GM19238 (cell line): ENCODE measurements at regions not wholly inside any gene's neighbourhood (a gene's known extent, or its start where the extent isn't known, plus 50 kb on each side); places are given as distances from the start of the nearest gene placed in this dataset.
"Not testable (repeated sequence)": the region's sequence is repeated elsewhere in the genome, so short reads cannot be mapped to it uniquely, and the experiment has no call there.

Source experiments
- DNase-seq: peaks from one replicate; pipeline ENCODE4 v3.0.0; 2011; ENCODE audit warnings: low spot score; ENCODE audit not compliant: insufficient read length

DNA sequence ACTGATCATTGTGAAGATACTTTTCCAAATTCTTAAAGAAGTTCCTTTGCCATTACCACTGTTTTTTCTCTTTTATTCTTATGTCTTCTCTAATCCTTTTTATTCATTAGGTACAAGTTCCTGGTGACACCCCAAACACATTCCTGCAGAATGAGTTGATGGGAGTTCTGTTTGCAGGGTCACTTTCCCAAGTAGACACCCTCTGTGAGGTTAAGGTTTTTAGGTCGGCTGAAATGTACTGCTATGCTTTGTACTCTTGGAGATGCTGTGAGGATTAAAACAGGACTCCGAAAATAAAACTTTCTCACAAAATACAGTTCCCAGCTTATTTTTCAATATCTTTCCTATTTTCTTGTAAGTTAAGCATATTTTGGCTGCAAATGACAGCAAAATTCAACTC is 143.3 kb upstream of the TLE4 start:
- no peak for DNase-seq

DNA sequence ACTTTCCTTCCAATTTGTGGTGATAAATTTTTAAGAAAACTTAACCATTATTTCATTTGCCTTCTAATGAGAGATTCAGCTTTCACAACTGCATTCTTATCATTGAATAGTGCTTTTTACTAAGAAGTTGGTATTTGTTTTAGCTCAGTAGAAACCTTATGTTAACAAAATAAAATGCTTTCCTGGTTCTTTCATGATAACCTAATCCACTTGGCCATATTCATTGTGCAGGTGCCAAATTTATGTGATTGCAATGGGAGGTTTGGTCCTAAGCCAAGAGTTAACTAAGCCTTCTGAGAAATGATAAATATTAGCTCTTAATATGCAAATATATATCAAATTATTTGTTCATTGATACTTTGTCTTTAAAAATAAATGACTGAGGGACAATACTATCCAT is 141.1 kb upstream of the TLE4 start:
- no peak for DNase-seq

DNA sequence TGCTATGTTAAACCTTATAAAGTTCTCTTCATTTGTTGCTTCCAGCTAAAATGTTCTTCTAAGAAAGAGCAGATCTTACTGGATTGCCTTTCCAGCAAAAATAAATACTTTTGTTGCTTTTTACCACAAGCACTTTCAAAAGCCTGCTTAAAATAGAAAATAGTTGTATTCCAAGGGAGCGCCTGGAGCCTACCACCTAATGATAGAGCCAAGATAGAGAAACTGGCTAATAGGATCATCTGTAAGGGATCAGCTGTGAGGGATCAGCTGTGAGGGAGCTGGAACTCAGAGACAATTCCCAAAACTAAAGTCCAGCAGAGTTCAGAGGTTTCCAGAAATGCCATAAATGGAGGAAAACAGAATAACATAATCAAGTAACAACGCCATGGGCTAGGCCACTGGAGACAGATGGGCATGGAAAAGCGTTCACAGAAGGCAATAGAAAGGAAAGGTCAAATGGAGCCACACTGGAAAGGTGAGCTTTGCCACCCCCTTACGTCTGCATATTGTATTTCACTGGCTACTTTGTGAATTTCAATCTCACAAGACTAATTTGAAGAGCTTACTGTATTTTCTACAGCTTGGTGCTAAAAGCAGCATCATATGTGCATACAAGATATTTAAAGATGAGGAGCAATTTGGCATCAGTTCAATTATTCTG is 140.6 kb upstream of the TLE4 start:
- DNase-seq = no peak

DNA sequence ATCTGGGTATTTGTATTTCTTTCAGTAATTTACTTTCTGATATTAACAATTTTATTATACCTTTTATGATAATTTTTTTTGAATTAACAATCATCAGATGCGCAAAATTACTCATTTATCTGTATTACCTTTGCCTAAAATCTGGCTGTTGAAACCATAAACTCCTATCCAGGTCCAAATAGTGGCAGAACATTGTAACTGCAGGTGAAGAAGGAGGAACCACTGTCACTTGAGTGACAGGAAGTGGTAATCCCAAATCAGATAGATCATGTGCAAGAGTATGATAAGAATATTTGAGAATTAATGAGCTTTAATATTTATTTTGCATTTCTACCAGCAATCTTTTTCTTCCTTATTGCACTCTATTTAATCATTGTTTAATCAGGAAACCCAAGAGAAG is 139.3 kb upstream of the TLE4 start:
- DNase-seq = no peak

DNA sequence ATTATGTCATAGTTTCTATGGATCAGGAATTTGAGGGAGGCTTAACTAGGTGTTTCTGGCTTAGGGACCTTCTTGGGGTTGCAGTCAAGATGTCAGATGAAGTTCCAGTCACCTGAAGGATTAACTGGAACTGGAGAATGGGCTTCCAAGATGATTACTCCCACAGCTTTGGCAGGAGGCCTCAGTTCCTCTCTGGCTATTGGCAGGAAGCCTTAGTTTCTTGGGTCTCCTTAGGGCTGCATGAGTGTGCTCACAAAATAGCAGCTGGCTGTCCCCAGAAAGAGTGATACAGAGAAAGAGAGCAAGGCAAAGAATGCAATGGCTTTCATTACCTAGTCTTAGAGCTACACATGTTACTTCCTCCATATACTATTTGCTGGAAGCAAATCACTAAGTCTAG is 138.1 kb upstream of the TLE4 start:
- no peak for DNase-seq

DNA sequence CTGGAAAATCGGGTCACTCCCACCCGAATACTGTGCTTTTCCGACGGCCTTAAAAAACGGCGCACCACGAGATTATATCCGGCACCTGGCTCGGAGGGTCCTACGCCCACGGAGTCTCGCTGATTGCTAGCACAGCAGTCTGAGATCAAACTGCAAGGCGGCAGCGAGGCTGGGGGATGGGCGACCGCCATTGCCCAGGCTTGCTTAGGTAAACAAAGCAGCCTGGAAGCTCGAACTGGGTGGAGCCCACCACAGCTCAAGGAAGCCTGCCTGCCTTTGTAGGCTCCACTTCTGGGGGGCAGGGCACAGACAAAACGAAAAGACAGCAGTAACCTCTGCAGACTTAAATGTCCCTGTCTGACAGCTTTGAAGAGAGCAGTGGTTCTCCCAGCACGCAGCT is 132.5 kb upstream of the TLE4 start:
- DNase-seq = not testable (repeated sequence)

DNA sequence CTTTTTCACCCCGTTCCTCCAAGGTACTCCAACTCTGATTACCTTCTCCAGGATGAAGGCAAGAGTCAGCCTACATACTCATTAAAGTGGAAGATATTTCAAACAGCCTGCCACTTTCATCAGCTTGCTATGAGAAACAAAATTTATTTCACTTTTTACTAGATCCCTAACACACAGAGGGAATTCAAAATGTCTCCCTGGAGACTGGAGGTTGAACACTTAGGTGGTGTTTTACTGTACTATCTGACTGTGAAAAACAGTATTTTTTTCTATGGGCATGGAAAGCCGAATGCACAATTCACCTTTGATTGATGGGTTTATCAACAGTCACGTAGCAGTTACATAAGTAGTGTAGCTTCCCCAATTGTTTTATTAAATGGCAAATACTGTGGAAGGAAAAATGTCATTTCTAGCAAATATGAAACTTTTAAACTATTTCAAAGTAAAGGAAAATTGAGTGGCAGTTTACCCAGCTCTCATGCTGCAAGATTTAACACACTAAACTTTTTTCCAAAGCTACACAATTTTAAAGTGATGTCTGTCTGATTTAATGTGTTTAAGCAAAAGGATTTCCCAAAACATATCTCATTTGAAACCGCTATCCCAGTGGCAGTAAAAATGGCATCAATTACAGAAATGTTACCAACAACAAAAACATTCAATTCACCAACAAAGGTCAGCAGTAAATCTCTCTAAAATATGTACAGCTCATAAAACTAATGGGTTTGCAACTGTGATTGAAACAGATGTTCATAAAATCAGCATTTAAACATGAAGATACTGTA is 125.0 kb upstream of the TLE4 start:
- DNase-seq = no peak

DNA sequence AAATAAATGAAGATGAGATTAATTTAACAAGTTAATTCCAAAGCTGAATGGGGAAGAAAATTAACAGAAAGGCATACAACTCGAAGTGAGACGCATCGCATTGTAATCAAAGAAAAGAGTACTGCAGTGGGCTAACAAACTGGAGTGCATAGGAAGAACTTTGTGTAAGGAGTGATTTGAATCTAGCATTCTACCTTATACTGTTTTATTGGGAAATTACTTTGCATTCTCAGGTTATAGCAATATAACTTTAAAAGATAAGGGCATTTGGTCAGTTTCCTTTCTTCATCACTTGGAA is 124.5 kb upstream of the TLE4 start:
- DNase-seq = no peak

DNA sequence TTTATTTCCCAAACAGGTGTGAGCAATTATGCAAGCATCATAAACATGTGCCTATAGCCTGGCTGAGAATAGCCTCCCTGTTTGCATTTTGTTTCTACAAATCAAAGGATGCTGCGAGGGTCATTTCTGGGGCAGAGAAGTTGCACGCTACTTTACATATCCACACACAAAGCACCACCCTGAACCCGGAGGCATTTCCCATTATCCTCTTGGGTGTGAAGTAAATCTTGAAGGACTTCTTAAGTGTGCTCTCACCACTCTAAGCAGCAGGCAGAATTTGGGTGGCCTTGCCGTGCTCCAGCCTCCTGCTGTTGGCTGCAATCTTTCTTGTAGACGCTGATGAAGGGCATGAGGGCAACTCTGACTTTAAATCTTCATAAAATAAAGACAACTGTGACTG is 124.0 kb upstream of the TLE4 start:
- no peak for DNase-seq

DNA sequence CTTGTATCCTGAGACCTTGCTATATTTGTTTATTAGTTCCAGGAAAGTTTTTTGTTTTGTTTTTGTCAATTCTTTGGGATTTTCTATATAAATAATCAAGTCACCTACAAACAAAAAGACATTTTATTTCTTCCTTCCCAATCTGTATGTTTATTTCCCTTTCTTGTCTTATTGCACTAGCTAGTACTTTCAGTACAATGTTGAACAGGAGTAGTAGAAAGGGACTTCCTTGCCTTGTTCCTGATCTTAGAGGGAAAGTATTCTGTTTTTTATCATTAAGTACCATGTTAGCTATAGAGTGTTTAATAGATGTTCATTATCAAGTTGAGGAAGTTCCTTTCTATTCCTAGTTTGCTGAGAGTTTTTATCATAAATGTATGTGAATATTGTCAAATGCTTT is 119.5 kb upstream of the TLE4 start:
- DNase-seq = no peak

DNA sequence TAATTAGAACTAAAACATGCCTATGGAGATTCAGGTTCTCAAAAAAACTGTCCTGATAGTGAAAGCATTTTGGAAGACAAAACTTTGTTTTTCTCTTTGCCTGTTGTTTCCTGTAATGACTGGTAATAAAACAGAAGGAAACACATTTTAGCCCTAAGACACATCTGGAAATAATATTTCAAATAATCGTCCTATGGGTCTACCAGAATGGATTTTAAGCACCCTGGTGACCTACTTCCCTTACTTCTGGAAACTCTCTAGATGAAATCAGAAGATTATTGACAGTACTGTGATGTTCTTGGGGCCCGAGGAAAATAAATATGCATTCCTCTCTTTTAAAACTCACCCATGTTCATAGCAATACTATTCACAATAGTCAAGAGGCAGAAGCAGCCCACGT is 110.1 kb upstream of the TLE4 start:
- DNase-seq = no peak

DNA sequence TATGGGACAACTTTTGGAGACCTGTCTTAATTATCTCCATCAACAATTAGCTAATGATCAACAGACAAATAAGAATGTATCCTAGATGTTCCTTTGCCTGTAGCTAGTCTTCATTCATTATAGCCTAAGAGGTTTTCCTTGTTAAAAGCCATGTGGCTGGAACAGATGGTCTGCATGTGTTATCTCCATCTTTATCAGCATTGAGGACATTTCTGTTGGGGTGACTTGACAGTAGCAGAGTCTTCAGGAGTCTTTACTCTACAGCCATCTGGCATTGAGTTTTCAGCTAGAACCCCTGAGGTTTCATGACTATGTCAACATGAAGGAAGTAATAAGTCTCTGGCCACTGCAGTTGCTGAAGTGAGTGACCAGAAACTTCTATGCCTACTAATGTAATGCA is 106.6 kb upstream of the TLE4 start:
- DNase-seq = no peak

DNA sequence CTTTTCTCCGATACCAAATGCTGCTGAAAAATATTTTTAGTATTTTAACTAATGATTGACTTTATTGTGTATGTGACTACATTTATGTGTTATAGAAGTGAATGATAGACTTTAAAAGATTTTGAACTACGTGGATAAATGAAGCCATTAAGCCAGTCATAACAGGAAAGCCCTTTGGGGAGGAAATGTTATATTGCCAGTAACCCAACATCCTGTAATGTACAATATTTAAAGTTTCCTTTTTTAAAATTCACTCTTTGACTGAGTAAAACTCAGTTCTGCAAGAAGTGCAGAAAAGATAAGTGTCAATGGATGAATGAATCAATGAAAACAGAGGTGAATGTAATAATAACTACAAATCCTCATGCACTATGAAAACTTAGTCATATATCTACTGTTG is 102.6 kb upstream of the TLE4 start:
- DNase-seq = no peak

DNA sequence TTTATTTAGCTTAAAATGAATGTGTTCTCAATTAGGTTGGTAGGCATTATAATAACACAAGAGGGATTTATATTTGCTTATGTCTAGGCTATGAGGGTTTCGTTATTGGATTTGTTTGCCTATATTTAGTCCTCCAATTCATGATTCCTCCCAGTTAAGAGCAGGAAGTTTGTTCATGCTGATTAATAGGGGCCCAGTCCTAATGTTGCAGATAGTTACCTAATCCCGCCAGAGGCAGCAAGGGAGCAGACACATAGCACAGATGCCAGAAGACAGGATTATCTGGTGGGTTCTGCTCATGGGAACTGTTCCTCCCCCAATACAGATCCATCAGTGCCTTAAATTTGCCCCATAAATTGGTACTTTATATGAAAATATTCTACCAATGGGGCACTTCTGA is 100.8 kb upstream of the TLE4 start:
- DNase-seq = no peak

DNA sequence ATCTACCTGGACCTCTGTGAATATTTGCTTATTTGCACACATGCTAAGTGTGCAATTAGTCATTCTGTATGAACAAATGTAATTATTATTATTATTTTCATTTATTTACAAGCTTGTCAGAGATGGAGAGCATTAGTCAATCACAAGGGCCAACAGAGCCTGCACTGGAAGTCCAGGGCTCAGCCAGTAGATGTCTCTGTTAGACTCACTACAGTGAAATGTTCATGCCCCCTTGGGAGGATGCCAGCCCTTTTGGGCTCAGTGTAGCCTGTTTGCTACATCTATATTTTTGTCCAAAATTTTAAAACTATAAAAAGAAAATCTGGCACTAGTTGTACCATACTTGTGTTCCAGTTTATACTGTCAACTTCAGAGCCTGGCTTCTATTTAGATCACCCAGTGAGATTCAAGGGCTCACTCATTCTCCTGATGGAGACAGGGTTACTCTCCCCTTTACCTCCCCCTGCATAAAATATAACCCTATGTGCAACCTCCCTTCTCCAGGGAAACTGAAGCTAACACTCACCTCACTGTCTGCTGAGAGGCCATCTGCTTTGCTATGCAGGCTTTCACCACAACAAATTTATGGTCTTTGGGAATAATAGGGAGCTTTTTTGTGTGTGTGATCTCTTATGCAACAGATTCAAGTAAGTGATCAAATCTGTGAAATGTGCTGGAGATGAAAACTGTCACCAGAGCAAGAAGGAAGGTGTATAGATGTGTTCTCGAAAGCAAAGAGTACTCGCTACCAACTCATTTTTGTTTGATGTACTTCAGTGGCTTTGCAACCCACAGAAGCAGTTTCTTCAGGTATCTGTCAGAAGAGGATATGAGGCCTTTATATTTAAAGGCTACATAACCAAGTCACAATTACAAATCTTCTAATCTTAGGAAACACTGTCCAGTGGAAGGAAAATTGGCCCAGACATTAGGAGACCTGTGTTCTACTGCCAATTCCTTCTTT is 99.9 kb upstream of the TLE4 start:
- DNase-seq = no peak

DNA sequence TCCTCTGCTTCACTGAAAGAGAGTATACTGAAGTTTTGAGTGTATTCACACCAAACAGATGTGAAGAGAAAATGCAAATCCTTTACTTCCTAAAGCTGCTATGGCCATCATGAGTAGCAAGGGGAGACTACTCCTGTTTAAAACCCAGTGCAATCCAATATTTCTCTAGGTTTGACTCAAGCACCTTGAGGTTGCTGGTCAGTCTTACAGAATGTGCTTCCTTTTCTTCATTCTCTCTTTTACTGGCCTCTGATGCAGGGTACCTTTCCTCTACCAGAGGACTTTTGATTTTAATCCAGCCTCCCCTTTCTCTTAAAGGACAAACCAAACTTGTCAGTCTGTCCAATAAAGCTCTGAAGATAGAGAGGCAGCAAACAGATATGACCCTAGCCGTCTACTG is 98.1 kb upstream of the TLE4 start:
- DNase-seq = no peak

DNA sequence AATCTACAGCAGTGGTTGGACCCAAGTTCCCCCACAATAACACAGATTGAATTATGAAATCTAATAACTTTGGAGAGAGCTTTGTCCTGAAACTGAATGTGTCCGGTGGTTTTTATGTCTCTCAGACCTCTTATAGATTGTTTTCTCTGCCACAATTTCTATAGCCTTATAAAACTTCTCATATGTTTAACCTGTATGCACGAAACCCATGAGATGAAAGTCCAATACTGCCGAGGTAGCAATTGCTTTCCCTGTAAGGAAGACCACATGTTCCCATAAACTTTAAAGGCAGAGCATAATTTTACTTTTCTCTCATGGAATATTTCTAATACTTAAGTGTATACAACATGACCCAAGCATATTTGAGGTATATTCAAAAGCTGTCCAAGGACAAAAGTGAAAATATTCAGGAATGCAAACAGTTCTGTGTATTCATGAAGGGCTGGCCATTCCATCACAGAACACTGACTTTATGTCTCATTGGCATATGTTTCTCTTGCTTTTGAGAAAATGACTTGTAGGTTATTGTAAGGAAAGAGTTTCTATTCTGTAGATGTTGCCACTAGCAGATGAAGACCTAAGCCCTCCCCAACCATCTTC is 94.4 kb upstream of the TLE4 start:
- no peak for DNase-seq

DNA sequence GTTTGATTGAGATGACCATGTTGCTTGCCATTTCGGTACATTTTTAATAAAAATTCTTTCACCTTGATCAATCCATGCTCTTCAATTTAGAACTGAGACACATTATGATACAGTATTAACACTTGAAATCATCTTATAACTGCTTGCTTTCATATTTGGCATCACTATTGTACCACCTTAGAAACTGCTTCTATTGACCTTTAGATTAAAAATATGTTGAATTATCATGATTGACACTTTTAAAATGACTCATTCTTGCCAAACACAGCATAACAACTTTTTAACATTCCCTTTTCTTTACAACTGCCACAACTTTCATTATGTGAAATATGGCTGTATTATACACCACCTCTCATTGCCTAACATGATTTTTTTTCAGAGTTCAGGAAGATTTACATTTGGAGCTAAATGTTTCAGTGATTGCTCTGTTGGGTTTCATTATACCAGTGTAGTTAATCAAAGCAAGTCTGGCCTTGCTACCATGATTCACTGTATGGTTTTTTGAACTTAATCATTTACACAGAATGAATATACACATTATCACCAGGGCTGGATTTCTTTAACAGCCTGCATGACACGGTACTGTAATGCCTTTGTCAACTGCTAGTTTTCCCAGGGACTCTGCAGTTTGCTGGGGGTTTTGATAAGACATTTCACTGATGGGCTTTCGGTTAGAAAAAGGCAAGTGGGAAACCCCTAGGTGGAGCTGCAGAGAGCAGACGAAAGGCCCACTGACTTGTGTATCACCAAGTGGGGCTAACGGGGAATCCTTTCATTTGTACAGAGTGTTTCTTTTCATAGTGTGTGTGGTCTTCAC is 93.6 kb upstream of the TLE4 start:
- DNase-seq = no peak

DNA sequence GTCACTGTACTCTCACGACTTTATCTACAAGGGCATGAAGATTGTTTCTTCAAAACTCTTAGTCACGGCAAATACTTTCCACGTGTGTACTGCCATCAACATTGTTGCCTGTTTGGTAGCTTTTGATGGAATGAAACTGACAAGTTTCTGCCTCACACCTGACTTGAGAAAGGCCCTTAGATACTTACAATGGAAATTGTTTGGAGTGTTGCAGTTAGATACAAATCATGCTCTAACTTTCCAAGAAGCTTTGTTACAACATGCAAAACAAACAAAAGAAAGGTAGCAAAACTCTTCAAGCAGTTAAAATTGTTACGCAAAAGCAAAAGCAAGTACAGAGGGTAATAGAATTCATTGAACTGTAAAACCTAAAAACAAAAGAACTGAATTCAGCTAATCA is 91.1 kb upstream of the TLE4 start:
- no peak for DNase-seq

DNA sequence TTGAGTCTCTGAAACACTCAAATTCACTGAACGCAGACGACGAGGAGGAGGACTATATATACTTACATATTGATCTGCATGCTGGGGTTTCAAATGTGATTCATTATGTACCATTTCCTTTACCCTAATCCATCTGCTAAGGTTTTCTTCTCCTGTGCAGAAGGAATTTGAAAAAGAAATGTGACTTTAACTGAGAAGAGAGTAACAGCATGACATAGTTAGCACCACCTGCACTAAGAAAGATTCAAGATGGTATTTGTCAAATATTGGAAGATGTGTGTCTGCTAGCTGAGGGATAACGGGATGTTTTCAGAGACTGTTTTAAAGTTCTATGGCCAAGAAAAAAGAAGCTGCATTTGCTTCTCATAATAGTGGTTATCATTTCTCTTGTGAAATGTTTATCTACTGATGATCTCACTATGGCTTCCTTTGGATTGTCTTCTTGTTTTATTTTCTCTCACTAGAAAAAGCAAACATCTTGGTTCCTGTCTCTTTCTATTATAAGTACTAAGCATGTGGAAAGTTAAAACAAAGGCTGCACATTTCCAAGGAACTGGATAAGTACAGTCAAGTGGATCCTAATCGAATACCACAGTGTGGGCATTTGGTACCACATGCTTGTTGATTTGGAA is 89.8 kb upstream of the TLE4 start:
- no peak for DNase-seq

DNA sequence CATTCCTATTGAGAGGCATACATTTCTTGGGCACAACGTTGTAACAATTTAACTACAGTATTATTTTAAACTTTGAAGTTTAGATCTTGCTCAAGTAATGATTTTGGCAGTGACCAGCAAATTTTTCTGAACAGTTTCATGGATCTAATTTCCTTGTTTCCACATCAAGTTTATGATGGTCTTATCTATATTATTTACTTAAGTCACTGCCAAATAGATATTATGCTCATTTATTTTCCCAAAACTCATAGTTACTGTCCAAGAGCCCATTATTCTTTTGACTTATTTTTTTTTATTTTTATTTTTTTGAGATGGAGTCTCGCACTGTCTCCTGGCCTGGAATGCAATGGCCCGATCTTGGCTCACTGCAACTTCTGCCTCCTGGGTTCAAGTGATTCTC is 86.5 kb upstream of the TLE4 start:
- DNase-seq = no peak
